NB4 (cell line): ENCODE measurements at regions not wholly inside any gene's neighbourhood (a gene's known extent, or its start where the extent isn't known, plus 50 kb on each side); places are given as distances from the start of the nearest gene placed in this dataset.

Experiments used
- DNase-seq: peaks from one replicate; pipeline ENCODE4 v3.0.0; 2010; ENCODE audit warnings: low read depth
- H3K4me3 ChIP-seq: one replicate; pipeline ENCODE4 v1.5.1; 2011; ENCODE audit warnings: mild to moderate bottlenecking, low read depth, low read length, moderate library complexity
- CTCF ChIP-seq: IDR thresholded peaks from one replicate; pipeline ENCODE4 v1.5.1; 2012; ENCODE audit warnings: low read depth, low read length
- MAX ChIP-seq: IDR thresholded peaks from 2 replicates; pipeline ENCODE4 v1.6.1; 2011; ENCODE audit warnings: low read depth, low read length
- MYC ChIP-seq: IDR thresholded peaks from 2 replicates; pipeline ENCODE4 v1.6.1; 2011; ENCODE audit warnings: low read depth, low read length
- POLR2A ChIP-seq: IDR thresholded peaks from 2 replicates; pipeline ENCODE4 v1.6.1; 2011; ENCODE audit warnings: mild to moderate bottlenecking; ENCODE audit not compliant: insufficient read length; ENCODE audit errors: extremely low read depth

GRCh38 chr7:25578991-25579777 lies 350.9 kb upstream of the NPVF start:
- DNase-seq: no peak
- no peak overlapping the region for H3K4me3 ChIP-seq
- TF ChIP-seq MYC: no peak
- no peak for TF ChIP-seq CTCF
- no peak for TF ChIP-seq POLR2A
- TF ChIP-seq MAX: no peak

GRCh38 chr7:25579778-25580075 lies 351.4 kb upstream of the NPVF start:
- TF ChIP-seq MAX (no peak), MYC (no peak), CTCF (no peak), POLR2A (no peak)
- no peak overlapping the region for H3K4me3 ChIP-seq
- DNase-seq: no peak

- no peak for TF ChIP-seq MYC
- TF ChIP-seq POLR2A: no peak
- DNase-seq: no peak
- no peak overlapping the region for H3K4me3 ChIP-seq
These were observed 351.9 kb upstream of the NPVF start for GRCh38 chr7:25580141-25580540.

- H3K4me3 ChIP-seq: no peak overlapping the region
- TF ChIP-seq CTCF: no peak
- no peak for TF ChIP-seq MAX
- TF ChIP-seq POLR2A: no peak
- no peak for TF ChIP-seq MYC
- DNase-seq: no peak
These were observed 355.3 kb upstream of the NPVF start for GRCh38 chr7:25583621-25584020.

GRCh38 chr7:25584112-25584938 lies 356.0 kb upstream of the NPVF start:
- H3K4me3 ChIP-seq: no peak overlapping the region
- no peak for DNase-seq
- TF ChIP-seq MAX: no peak
- no peak for TF ChIP-seq CTCF
- no peak for TF ChIP-seq POLR2A
- TF ChIP-seq MYC: no peak

GRCh38 chr7:25586513-25586912 lies 358.2 kb upstream of the NPVF start:
- TF ChIP-seq CTCF (no peak), MYC (no peak), POLR2A (no peak), MAX (no peak)
- peak; percentile 58 for DNase-seq
- no peak overlapping the region for H3K4me3 ChIP-seq
